ENCODE measurements at regions not wholly inside any gene's neighbourhood (a gene's known extent, or its start where the extent isn't known, plus 50 kb on each side); places are given as distances from the start of the nearest gene placed in this dataset.

GRCh38 chr11:29019960-29020683, 911.9 kb downstream of the METTL15 start:
- DNase-seq: no peak
- Histone ChIP-seq H3K36me3 (ENCODE audit: insufficient read depth, low read length) (no peaks in the 10 kb centered on the region), H2AFZ (ENCODE audit: low read depth, low read length) (no peak overlapping the region), H3K4me1 (ENCODE audit: insufficient read depth, low read length) (no peaks in the 10 kb centered on the region), H3K4me3 (ENCODE audit: low read depth in 1 of 2, low read length in 2 of 2) (no peak overlapping the region), H4K20me1 (ENCODE audit: insufficient read depth, low read length) (no peaks in the 10 kb centered on the region), H3K79me2 (ENCODE audit: insufficient read depth, low read length) (no peaks in the 10 kb centered on the region), H3K27ac (ENCODE audit: low read length) (no peak overlapping the region), H3K9ac (ENCODE audit: low read depth, low read length) (no peak overlapping the region), H3K27me3 (ENCODE audit: insufficient read depth, low read length, poor library complexity) (no peaks in the 10 kb centered on the region), H3K9me3 (ENCODE audit: insufficient read depth, low read length, severe bottlenecking) (no peaks in the 10 kb centered on the region), H3K4me2 (ENCODE audit: insufficient read depth, low read length) (no peak overlapping the region)
- TF ChIP-seq, protein P1, sequence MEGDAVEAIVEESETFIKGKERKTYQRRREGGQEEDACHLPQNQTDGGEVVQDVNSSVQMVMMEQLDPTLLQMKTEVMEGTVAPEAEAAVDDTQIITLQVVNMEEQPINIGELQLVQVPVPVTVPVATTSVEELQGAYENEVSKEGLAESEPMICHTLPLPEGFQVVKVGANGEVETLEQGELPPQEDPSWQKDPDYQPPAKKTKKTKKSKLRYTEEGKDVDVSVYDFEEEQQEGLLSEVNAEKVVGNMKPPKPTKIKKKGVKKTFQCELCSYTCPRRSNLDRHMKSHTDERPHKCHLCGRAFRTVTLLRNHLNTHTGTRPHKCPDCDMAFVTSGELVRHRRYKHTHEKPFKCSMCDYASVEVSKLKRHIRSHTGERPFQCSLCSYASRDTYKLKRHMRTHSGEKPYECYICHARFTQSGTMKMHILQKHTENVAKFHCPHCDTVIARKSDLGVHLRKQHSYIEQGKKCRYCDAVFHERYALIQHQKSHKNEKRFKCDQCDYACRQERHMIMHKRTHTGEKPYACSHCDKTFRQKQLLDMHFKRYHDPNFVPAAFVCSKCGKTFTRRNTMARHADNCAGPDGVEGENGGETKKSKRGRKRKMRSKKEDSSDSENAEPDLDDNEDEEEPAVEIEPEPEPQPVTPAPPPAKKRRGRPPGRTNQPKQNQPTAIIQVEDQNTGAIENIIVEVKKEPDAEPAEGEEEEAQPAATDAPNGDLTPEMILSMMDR (IDR thresholded peaks at IDR 0.05; ENCODE audit: borderline replicate concordance, extremely low read depth, low read length, poor library complexity, severe bottlenecking): peak; percentile 32
- TF ChIP-seq EZH2 (IDR thresholded peaks at IDR 0.05; ENCODE audit: borderline replicate concordance, low read depth, low read length, severe bottlenecking): no peak
- ATAC-seq (ENCODE audit: insufficient read depth, low read depth): no peak

GRCh38 chr11:29018631-29019030, 910.4 kb downstream of the METTL15 start:
- Histone ChIP-seq H3K4me3 (ENCODE audit: low read depth in 1 of 2, low read length in 2 of 2) (no peak overlapping the region), H3K9me3 (ENCODE audit: insufficient read depth, low read length, severe bottlenecking) (no peaks in the 10 kb centered on the region), H3K27ac (ENCODE audit: low read length) (no peak overlapping the region), H4K20me1 (ENCODE audit: insufficient read depth, low read length) (no peaks in the 10 kb centered on the region), H2AFZ (ENCODE audit: low read depth, low read length) (no peak overlapping the region), H3K9ac (ENCODE audit: low read depth, low read length) (no peak overlapping the region), H3K27me3 (ENCODE audit: insufficient read depth, low read length, poor library complexity) (no peaks in the 10 kb centered on the region), H3K79me2 (ENCODE audit: insufficient read depth, low read length) (no peaks in the 10 kb centered on the region), H3K36me3 (ENCODE audit: insufficient read depth, low read length) (no peaks in the 10 kb centered on the region), H3K4me1 (ENCODE audit: insufficient read depth, low read length) (no peaks in the 10 kb centered on the region), H3K4me2 (ENCODE audit: insufficient read depth, low read length) (no peak overlapping the region)
- ATAC-seq (ENCODE audit: insufficient read depth, low read depth) (no peak), DNase-seq (no peak)
- TF ChIP-seq EZH2 (IDR thresholded peaks at IDR 0.05; ENCODE audit: borderline replicate concordance, low read depth, low read length, severe bottlenecking): no peak
- TF ChIP-seq, protein P1 (IDR thresholded peaks at IDR 0.05; ENCODE audit: borderline replicate concordance, extremely low read depth, low read length, poor library complexity, severe bottlenecking): no peak

DNA sequence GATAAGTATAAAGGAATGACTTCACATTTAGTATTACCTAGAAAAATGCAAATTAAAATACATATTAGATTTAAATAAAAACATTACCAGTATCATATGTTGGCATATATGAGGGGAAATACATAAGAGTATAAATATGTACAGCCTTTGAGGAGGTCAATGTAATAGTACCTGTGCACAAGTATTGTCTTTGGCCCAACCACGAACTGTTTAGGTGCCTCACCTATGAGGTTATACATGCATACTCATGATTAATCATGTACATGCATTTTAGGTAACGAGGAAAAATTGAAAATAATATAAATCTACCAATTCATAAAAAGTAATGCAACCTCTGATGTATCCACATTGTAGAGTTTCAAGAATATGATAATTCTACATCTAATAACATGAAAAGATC, 909.8 kb downstream of the METTL15 start:
- Histone ChIP-seq H3K79me2 (ENCODE audit: insufficient read depth, low read length) (no peaks in the 10 kb centered on the region), H3K4me1 (ENCODE audit: insufficient read depth, low read length) (no peaks in the 10 kb centered on the region), H3K27me3 (ENCODE audit: insufficient read depth, low read length, poor library complexity) (no peaks in the 10 kb centered on the region), H3K9ac (ENCODE audit: low read depth, low read length) (no peak overlapping the region), H3K36me3 (ENCODE audit: insufficient read depth, low read length) (no peaks in the 10 kb centered on the region), H2AFZ (ENCODE audit: low read depth, low read length) (no peak overlapping the region), H3K4me2 (ENCODE audit: insufficient read depth, low read length) (no peak overlapping the region), H3K9me3 (ENCODE audit: insufficient read depth, low read length, severe bottlenecking) (no peaks in the 10 kb centered on the region), H3K4me3 (ENCODE audit: low read depth in 1 of 2, low read length in 2 of 2) (no peak overlapping the region), H4K20me1 (ENCODE audit: insufficient read depth, low read length) (no peaks in the 10 kb centered on the region), H3K27ac (ENCODE audit: low read length) (no peak overlapping the region)
- DNase-seq: no peak
- ATAC-seq (ENCODE audit: insufficient read depth, low read depth): no peak
- no peak for TF ChIP-seq EZH2 (IDR thresholded peaks at IDR 0.05; ENCODE audit: borderline replicate concordance, low read depth, low read length, severe bottlenecking)
- TF ChIP-seq, protein P1 (IDR thresholded peaks at IDR 0.05; ENCODE audit: borderline replicate concordance, extremely low read depth, low read length, poor library complexity, severe bottlenecking): no peak

Data from DND-41 (cell line).